Gastrocnemius medialis (tissue), 4 donors: ENCODE measurements at regions not wholly inside any gene's neighbourhood (a gene's known extent, or its start where the extent isn't known, plus 50 kb on each side); places are given as distances from the start of the nearest gene placed in this dataset.

Experiments used
- ATAC-seq, 2 donors: fragments of 150-250 bp; one replicate each; pipeline ENCODE4 v1.9.1; 2016
- DNase-seq, 2 donors: peaks; one replicate each; pipeline ENCODE4 v3.0.0-alpha.2; 2019
- H3K27ac ChIP-seq, 4 donors: fragments of 200-600 bp; sonication (generic); 1 replicate in 1 of 4; 2 replicates in 3 of 4; pipeline ENCODE4 v1.5.1; 2016 to 2018; ENCODE audit warnings: mild to moderate bottlenecking in 2 of 4, moderate library complexity in 1 of 4
- H3K27me3 ChIP-seq, 3 donors: fragments of 200-600 bp; sonication (generic) in 2 of 3; 1 replicate in 1 of 3; 2 replicates in 2 of 3; pipeline versions ENCODE4 v1.5.1 to v1.6.0; 2016 to 2019; ENCODE audit warnings: mild to moderate bottlenecking in 1 of 3, moderate library complexity in 1 of 3
- H3K36me3 ChIP-seq, 2 donors: fragments of 200-600 bp; sonication (generic) in 1 of 2; one replicate each; pipeline ENCODE4 v1.5.1; 2017 to 2018
- H3K4me1 ChIP-seq, 2 donors: fragments of 200-600 bp; sonication (generic) in 1 of 2; one replicate each; pipeline ENCODE4 v1.5.1; 2016 to 2017; ENCODE audit warnings: mild to moderate bottlenecking in 2 of 2
- H3K4me3 ChIP-seq, 4 donors: fragments of 200-600 bp; sonication (generic) in 3 of 4; 1 replicate in 1 of 4; 2 replicates in 3 of 4; pipeline ENCODE4 v1.5.1; 2016 to 2019; ENCODE audit warnings: mild to moderate bottlenecking in 2 of 4
- H3K9me3 ChIP-seq, 3 donors: fragments of 200-600 bp; sonication (generic) in 2 of 3; 1 replicate in 1 of 3; 2 replicates in 2 of 3; pipeline ENCODE4 v1.5.1; 2016 to 2019
- CTCF ChIP-seq, 5 experiments: fragments of 450-650 bp in 3 of 5; fragments of 200-600 bp in 2 of 5; sonication (generic) in 2 of 5; IDR thresholded peaks in 4 of 5; conservative IDR thresholded peaks in 1 of 5; 1 replicate in 4 of 5; 2 replicates in 1 of 5; pipeline ENCODE4 v1.5.1; 2016 to 2019; ENCODE audit warnings: antibody characterized with exemption in 5 of 5, mild to moderate bottlenecking in 3 of 5, moderate library complexity in 3 of 5
- POLR2A ChIP-seq, 2 donors: fragments of 450-650 bp; IDR thresholded peaks; one replicate each; pipeline ENCODE4 v1.6.1; 2017; ENCODE audit warnings: antibody characterized with exemption in 2 of 2, mild to moderate bottlenecking in 2 of 2, moderate library complexity in 2 of 2
- in situ Hi-C, 4 donors: fragments of 200-750 bp; cut with MboI; loops; one replicate each; pipeline versions ENCODE4 v1.15.0 to v1.8.0; 2017; ENCODE audit warnings: low sequenced_read_pairs in 4 of 4
- intact Hi-C: fragments of 100-400 bp; cut with DNase I; formaldehyde crosslinking; loops from one replicate; pipeline ENCODE4 v1.15.1; 2023; ENCODE audit warnings: low total_unique reads

- no peak overlapping the region for H3K4me3 ChIP-seq
- ATAC-seq (no peak), DNase-seq (no peak)
- H3K27ac ChIP-seq = no peak overlapping the region
- TF ChIP-seq CTCF (IDR thresholded peaks at IDR 0.05 in 4 of 5, conservative IDR thresholded peaks at IDR 0.05 in 1 of 5) = no peak
- TF ChIP-seq POLR2A (IDR thresholded peaks at IDR 0.05) = no peak
- intact Hi-C loops (no loop called here), in situ Hi-C loops (no loop called here)
- H3K9me3 ChIP-seq = no peaks in the 10 kb centered on the region
- H3K36me3 ChIP-seq = no peaks in the 10 kb centered on the region
- H3K4me1 ChIP-seq = no peaks in the 10 kb centered on the region
- no peaks in the 10 kb centered on the region for H3K27me3 ChIP-seq
Observed at GRCh38 chr2:40507432-40507831, 55.5 kb upstream of the SLC8A1 start.

- intact Hi-C loops = no loop called here
- H3K27ac ChIP-seq = no peak overlapping the region
- ATAC-seq = no peak
Observed at GRCh38 chr2:40510304-40510703, 58.4 kb upstream of the SLC8A1 start.

GRCh38 chr2:40511661-40512213, 59.8 kb upstream of the SLC8A1 start:
- in situ Hi-C loops = no loop called here
- peak; percentile 37 to 49 for DNase-seq

More at GRCh38 chr2:40510304-40510703, 58.4 kb upstream of the SLC8A1 start:
- H3K36me3 ChIP-seq = no peaks in the 10 kb centered on the region
- no peaks in the 10 kb centered on the region for H3K27me3 ChIP-seq
- TF ChIP-seq CTCF (IDR thresholded peaks at IDR 0.05 in 4 of 5, conservative IDR thresholded peaks at IDR 0.05 in 1 of 5) (no peak), POLR2A (IDR thresholded peaks at IDR 0.05) (no peak)
- H3K4me1 ChIP-seq = no peaks in the 10 kb centered on the region
- H3K4me3 ChIP-seq = no peak overlapping the region
- in situ Hi-C loops = no loop called here
- H3K9me3 ChIP-seq = no peaks in the 10 kb centered on the region
- no peak for DNase-seq

GRCh38 chr2:40512256-40512655, 60.4 kb upstream of the SLC8A1 start:
- no peaks in the 10 kb centered on the region for H3K36me3 ChIP-seq
- H3K27ac ChIP-seq = peak overlapping the region; percentile 44 to 72 (median 62)
- intact Hi-C loops (no loop called here), in situ Hi-C loops (no loop called here)
- ATAC-seq (peak; percentile 3 to 32), DNase-seq (no peak)
- no peaks in the 10 kb centered on the region for H3K27me3 ChIP-seq
- peak overlapping the region; percentile 38 to 48 (median 40) for H3K4me3 ChIP-seq
- no peaks in the 10 kb centered on the region for H3K4me1 ChIP-seq
- no peaks in the 10 kb centered on the region for H3K9me3 ChIP-seq
- TF ChIP-seq POLR2A (IDR thresholded peaks at IDR 0.05) (no peak), CTCF (IDR thresholded peaks at IDR 0.05 in 4 of 5, conservative IDR thresholded peaks at IDR 0.05 in 1 of 5) (no peak)

More at GRCh38 chr2:40511661-40512213, 59.8 kb upstream of the SLC8A1 start:
- H3K4me1 ChIP-seq = no peaks in the 10 kb centered on the region
- ATAC-seq = peak; percentile 78 to 84
- H3K4me3 ChIP-seq = peak overlapping the region; percentile 38 to 48 (median 40)
- H3K27me3 ChIP-seq = no peaks in the 10 kb centered on the region
- peak overlapping the region; percentile 44 to 72 (median 62) for H3K27ac ChIP-seq
- no peaks in the 10 kb centered on the region for H3K9me3 ChIP-seq
- no peaks in the 10 kb centered on the region for H3K36me3 ChIP-seq
- TF ChIP-seq POLR2A (IDR thresholded peaks at IDR 0.05) = no peak
- TF ChIP-seq CTCF (IDR thresholded peaks at IDR 0.05 in 4 of 5, conservative IDR thresholded peaks at IDR 0.05 in 1 of 5) = no peak
- intact Hi-C loops = no loop called here

GRCh38 chr2:40513201-40513600, 61.3 kb upstream of the SLC8A1 start:
- H3K27me3 ChIP-seq = no peaks in the 10 kb centered on the region
- peak overlapping the region in 2 of 4 donors; percentile 10 to 42 for H3K4me3 ChIP-seq
- in situ Hi-C loops = no loop called here
- peak in 1 of 2 donors; percentile 7 for TF ChIP-seq POLR2A (IDR thresholded peaks at IDR 0.05)
- no peak for TF ChIP-seq CTCF (IDR thresholded peaks at IDR 0.05 in 4 of 5, conservative IDR thresholded peaks at IDR 0.05 in 1 of 5)
- peak overlapping the region in 1 of 4 donors; percentile 1 for H3K27ac ChIP-seq
- no peaks in the 10 kb centered on the region for H3K4me1 ChIP-seq
- intact Hi-C loops = no loop called here
- DNase-seq (no peak), ATAC-seq (no peak)
- no peaks in the 10 kb centered on the region for H3K9me3 ChIP-seq
- no peaks in the 10 kb centered on the region for H3K36me3 ChIP-seq
